Osteoblast (primary cell): ENCODE measurements at regions not wholly inside any gene's neighbourhood (a gene's known extent, or its start where the extent isn't known, plus 50 kb on each side); places are given as distances from the start of the nearest gene placed in this dataset.

Experiments
- DNase-seq: peaks from one replicate; pipeline ENCODE4 v3.0.0; 2011; ENCODE audit warnings: low spot score, mixed read lengths; ENCODE audit not compliant: insufficient read length; ENCODE audit errors: missing footprints
- H2AFZ ChIP-seq: 2 replicates; pipeline ENCODE4 v1.6.0; 2011; ENCODE audit warnings: mild to moderate bottlenecking, low read length
- H3K27ac ChIP-seq: 2 replicates; pipeline ENCODE4 v1.5.1; 2011; ENCODE audit warnings: mild to moderate bottlenecking, low read depth, low read length, moderate library complexity
- H3K27me3 ChIP-seq: 2 replicates; pipeline ENCODE4 v1.6.0; 2012; ENCODE audit warnings: mild to moderate bottlenecking, control low read depth, inconsistent platforms, low read length, moderate library complexity; ENCODE audit not compliant: insufficient read depth
- H3K36me3 ChIP-seq: 2 replicates; pipeline ENCODE4 v1.5.1; 2011; ENCODE audit warnings: mild to moderate bottlenecking, low read length, control low read depth, moderate library complexity; ENCODE audit not compliant: insufficient read depth
- H3K4me1 ChIP-seq: 2 replicates; pipeline ENCODE4 v1.5.1; 2011; ENCODE audit warnings: mild to moderate bottlenecking, low read length, control low read depth, moderate library complexity; ENCODE audit not compliant: insufficient read depth
- H3K4me2 ChIP-seq: 2 replicates; pipeline ENCODE4 v1.6.0; 2011; ENCODE audit warnings: mild to moderate bottlenecking, low read length; ENCODE audit not compliant: insufficient read depth
- H3K4me3 ChIP-seq: fragments of 200-600 bp; sonication (generic); 3 replicates; pipeline ENCODE4 v1.5.1; 2012; ENCODE audit warnings: mild to moderate bottlenecking, low read length, inconsistent platforms; ENCODE audit not compliant: insufficient read depth
- H3K79me2 ChIP-seq: 2 replicates; pipeline ENCODE4 v1.6.0; 2012; ENCODE audit warnings: mild to moderate bottlenecking, low read length, control low read depth, inconsistent platforms; ENCODE audit not compliant: insufficient read depth
- H3K9me3 ChIP-seq: 2 replicates; pipeline ENCODE4 v1.5.1; 2011; ENCODE audit warnings: low read depth, low read length, control low read depth
- H4K20me1 ChIP-seq: 2 replicates; pipeline ENCODE4 v1.6.0; 2012; ENCODE audit warnings: mild to moderate bottlenecking, low read length, control low read depth; ENCODE audit not compliant: insufficient read depth
- CTCF ChIP-seq: IDR thresholded peaks from 2 replicates; pipeline ENCODE4 v1.5.1; 2011; ENCODE audit warnings: mild to moderate bottlenecking, low read depth, low read length, moderate library complexity; ENCODE audit errors: extremely low read depth

GRCh38 chr20:6483727-6484126, 283.8 kb upstream of the BMP2 start:
- H4K20me1 ChIP-seq: no peaks in the 10 kb centered on the region
- no peak overlapping the region for H3K4me2 ChIP-seq
- H3K4me1 ChIP-seq: no peaks in the 10 kb centered on the region
- H3K9me3 ChIP-seq: no peaks in the 10 kb centered on the region
- H3K4me3 ChIP-seq: no peak overlapping the region
- no peak overlapping the region for H2AFZ ChIP-seq
- TF ChIP-seq CTCF: no peak
- no peak for DNase-seq
- no peaks in the 10 kb centered on the region for H3K36me3 ChIP-seq
- no peaks in the 10 kb centered on the region for H3K79me2 ChIP-seq
- H3K27ac ChIP-seq: no peak overlapping the region
- no peaks in the 10 kb centered on the region for H3K27me3 ChIP-seq

DNA sequence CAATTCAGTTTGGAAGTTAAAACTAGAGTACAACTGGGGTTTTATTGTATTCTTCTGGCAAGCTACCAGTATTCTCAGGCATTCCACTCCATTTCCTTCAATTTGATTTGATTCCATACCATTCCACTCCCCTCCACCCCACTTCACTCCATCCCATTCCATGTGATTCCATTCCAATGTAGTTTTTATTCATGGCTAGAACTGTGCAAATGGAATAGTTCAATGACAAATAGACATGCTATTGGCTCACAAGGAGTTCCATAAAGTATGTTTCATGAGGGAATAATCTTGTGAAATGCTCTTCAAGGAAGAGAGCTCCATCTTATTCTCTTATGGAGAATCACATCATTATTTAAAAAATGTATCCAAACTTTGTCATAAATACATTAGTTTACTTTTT, 285.0 kb upstream of the BMP2 start:
- Histone ChIP-seq H3K4me2 (no peak overlapping the region), H3K27me3 (no peaks in the 10 kb centered on the region), H3K27ac (no peak overlapping the region), H3K4me3 (no peak overlapping the region), H3K36me3 (no peaks in the 10 kb centered on the region), H4K20me1 (no peaks in the 10 kb centered on the region), H3K79me2 (no peaks in the 10 kb centered on the region), H3K9me3 (no peaks in the 10 kb centered on the region), H2AFZ (no peak overlapping the region), H3K4me1 (no peaks in the 10 kb centered on the region)
- no peak for TF ChIP-seq CTCF
- no peak for DNase-seq

DNA sequence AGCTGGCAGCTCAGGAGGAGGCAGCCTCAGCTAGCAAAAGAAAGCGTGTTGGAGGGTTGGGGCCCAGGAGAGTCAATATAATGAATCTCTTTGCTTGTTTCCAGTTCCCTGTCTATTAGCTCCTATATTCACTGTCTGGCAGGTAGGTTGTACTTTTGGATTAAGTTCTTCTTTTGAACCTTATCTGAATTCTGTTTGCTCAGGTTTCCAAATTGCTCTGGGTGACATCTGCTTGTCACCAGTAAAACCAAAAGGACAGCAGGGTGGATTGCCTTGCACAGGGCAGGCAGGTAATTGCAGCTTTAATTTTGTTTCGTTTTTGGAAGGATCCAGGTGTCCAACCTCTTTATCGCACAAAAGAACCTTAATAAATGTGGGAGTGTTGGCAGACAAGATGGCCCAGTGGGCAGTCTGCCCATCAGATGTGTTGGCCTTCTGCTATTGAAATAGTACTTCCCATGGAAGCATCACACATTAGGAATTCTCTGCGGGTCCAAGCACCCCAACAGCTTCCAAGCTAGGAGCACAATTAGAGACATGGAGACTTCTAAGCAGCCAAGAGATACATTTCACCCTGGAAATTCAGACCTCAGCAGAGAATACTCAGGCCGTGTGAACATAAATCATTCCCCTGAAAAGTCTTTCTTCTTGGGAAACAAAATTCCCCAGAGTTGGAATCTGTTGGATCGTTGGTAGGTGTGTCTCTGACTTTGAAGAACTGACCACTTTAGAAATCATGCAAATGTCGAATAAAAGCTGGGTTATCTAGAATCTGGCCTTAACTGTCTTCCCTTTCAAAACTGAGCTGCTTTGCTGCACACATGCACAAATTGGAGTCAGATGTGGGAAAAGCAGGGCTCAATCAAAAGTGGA, 286.9 kb upstream of the BMP2 start:
- Histone ChIP-seq H2AFZ (no peak overlapping the region), H3K36me3 (no peaks in the 10 kb centered on the region), H3K79me2 (no peaks in the 10 kb centered on the region), H3K4me1 (no peaks in the 10 kb centered on the region), H3K9me3 (no peaks in the 10 kb centered on the region), H3K4me2 (no peak overlapping the region), H3K27ac (no peak overlapping the region), H3K27me3 (no peaks in the 10 kb centered on the region), H4K20me1 (no peaks in the 10 kb centered on the region), H3K4me3 (no peak overlapping the region)
- no peak for TF ChIP-seq CTCF
- DNase-seq: peak; percentile 27

DNA sequence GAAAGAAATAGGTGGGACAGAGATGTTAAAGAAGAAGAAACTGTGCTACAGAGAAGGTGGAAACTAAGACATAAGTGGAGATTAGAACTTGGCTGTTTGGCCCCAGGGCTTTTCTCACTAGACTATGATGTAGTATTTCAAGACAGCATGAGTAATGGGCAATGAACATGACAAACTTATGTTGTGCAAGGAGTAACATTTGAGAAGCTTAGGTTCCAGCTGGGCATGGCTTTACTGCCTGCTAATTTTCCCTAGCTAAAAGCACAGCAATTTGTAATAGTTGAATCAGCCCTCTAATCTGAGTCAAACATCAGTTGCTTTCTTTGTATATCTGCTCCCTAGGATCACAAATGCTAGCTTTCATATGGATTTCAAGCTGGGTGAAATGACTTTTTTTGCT, 294.3 kb upstream of the BMP2 start:
- TF ChIP-seq CTCF: no peak
- H3K36me3 ChIP-seq: no peaks in the 10 kb centered on the region
- no peaks in the 10 kb centered on the region for H3K4me1 ChIP-seq
- H3K27me3 ChIP-seq: no peaks in the 10 kb centered on the region
- no peaks in the 10 kb centered on the region for H3K9me3 ChIP-seq
- DNase-seq: no peak
- no peak overlapping the region for H3K4me2 ChIP-seq
- no peak overlapping the region for H3K4me3 ChIP-seq
- H3K27ac ChIP-seq: no peak overlapping the region
- H4K20me1 ChIP-seq: no peaks in the 10 kb centered on the region
- no peak overlapping the region for H2AFZ ChIP-seq
- H3K79me2 ChIP-seq: no peaks in the 10 kb centered on the region
